ENCODE measurements at regions not wholly inside any gene's neighbourhood (a gene's known extent, or its start where the extent isn't known, plus 50 kb on each side); places are given as distances from the start of the nearest gene placed in this dataset.

DNA sequence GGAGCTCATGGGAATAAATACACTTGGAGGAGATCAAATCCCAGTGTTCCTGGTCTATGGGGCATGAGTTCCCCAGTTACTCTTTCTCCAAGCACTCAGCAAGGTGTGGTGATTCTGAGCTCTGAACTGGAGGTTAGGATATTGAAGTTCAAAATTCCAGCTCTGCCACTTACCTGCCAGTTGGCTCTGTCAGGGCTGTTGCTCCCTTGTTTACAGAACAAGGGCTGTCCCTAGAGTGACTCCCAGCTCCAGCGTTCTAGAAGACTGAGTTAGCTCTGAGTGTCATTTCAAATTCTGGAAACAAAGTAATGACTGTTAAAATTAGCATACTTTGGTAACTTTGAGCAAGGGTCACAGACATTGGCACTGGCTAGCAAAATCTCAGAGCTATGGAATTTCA is 69.7 kb upstream of the ZBED5 start:
- Histone ChIP-seq H3K9me3 (ENCODE audit: control insufficient read depth, insufficient read depth, low read length) (no peaks in the 10 kb centered on the region), H3K9ac (ENCODE audit: low read depth, low read length) (no peak overlapping the region), H3K27me3 (ENCODE audit: control insufficient read depth, insufficient read depth, low read length) (peaks cover 25% of the 10 kb centered on the region), H3K36me3 (ENCODE audit: control insufficient read depth, insufficient read depth, low read length) (no peaks in the 10 kb centered on the region), H3K4me3 (ENCODE audit: low read depth, low read length) (no peak overlapping the region), H3K4me1 (ENCODE audit: control insufficient read depth, insufficient read depth, low read length) (peaks cover 13% of the 10 kb centered on the region), H3K27ac (ENCODE audit: low read depth, low read length) (no peak overlapping the region)

GRCh38 chr11:10926801-10927211 is 69.0 kb upstream of the ZBED5 start:
- Histone ChIP-seq H3K4me1 (ENCODE audit: control insufficient read depth, insufficient read depth, low read length) (peaks cover 9% of the 10 kb centered on the region; the same call in 1 of the 2 replicates), H3K27ac (ENCODE audit: low read depth, low read length) (no peak overlapping the region), H3K4me3 (ENCODE audit: low read depth, low read length) (no peak overlapping the region), H3K9me3 (ENCODE audit: control insufficient read depth, insufficient read depth, low read length) (no peaks in the 10 kb centered on the region), H3K27me3 (ENCODE audit: control insufficient read depth, insufficient read depth, low read length) (peaks cover 25% of the 10 kb centered on the region), H3K9ac (ENCODE audit: low read depth, low read length) (no peak overlapping the region), H3K36me3 (ENCODE audit: control insufficient read depth, insufficient read depth, low read length) (no peaks in the 10 kb centered on the region)

DNA sequence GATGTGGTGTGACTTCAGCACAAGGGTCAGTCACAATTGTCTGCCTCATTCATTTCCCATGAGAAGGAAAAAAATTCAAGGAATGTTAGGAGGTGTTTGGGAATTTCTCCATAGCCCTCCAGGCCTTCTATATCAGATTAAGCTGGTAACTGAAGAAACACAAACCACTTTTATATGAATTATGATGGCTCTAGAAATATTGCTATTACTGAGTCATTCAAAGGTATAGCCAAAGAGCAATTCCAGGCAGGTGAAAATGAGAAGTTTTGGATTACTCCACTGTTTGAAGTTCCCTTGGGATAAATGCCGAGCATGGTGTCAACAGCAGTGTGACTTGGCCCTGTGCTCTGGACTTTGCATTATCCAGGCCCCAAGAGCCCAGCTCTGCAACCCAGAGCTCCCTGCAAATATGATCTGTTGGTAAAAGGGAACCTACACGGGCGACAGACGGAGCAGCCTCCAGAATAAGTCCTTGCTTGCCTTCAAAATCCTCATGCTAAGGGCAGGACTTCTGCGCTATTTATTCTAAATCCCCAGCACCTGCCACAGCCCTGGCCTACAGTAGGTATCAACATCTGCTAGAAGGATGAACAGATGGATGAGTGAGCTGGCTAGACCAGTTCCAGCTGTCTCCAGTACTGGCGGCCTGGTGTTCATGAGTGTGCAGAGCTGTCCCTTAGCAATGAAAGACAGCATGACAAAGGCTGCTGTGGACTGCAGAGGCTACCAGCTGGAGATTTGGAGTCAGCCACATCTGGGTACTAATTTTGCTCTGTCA is 67.5 kb upstream of the ZBED5 start:
- no peak overlapping the region for H3K9ac ChIP-seq (ENCODE audit: low read depth, low read length)
- H3K27me3 ChIP-seq (ENCODE audit: control insufficient read depth, insufficient read depth, low read length) = peaks cover 19% of the 10 kb centered on the region
- no peak overlapping the region for H3K27ac ChIP-seq (ENCODE audit: low read depth, low read length)
- no peaks in the 10 kb centered on the region for H3K9me3 ChIP-seq (ENCODE audit: control insufficient read depth, insufficient read depth, low read length)
- H3K4me3 ChIP-seq (ENCODE audit: low read depth, low read length) = no peak overlapping the region
- H3K36me3 ChIP-seq (ENCODE audit: control insufficient read depth, insufficient read depth, low read length) = no peaks in the 10 kb centered on the region
- peaks cover 9% of the 10 kb centered on the region; the same call in 1 of the 2 replicates for H3K4me1 ChIP-seq (ENCODE audit: control insufficient read depth, insufficient read depth, low read length)

DNA sequence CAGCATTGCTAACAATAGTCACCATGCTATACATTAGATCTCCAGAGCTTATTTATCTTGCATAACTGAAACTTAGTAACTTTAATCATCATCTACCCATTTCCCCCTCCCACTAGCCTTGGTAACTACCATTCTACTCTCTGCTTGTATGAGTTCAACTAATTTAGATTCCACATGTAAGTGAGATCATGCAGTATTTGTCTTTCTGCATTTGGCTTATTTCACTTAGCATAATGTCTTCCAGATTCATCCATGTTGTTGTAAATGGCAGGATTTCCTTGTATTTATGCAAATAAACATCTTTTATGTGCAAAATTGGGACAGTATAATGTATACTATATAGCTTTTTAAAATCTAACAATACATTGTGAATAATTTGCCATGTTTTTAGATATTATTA is 66.0 kb upstream of the ZBED5 start:
- Histone ChIP-seq H3K9ac (ENCODE audit: low read depth, low read length) (no peak overlapping the region), H3K27me3 (ENCODE audit: control insufficient read depth, insufficient read depth, low read length) (peaks cover 5% of the 10 kb centered on the region), H3K36me3 (ENCODE audit: control insufficient read depth, insufficient read depth, low read length) (no peaks in the 10 kb centered on the region), H3K4me1 (ENCODE audit: control insufficient read depth, insufficient read depth, low read length) (peaks cover 9% of the 10 kb centered on the region; the same call in 1 of the 2 replicates), H3K27ac (ENCODE audit: low read depth, low read length) (no peak overlapping the region), H3K9me3 (ENCODE audit: control insufficient read depth, insufficient read depth, low read length) (0 out of 2 replicates have a peak, but pooled peaks cover under 1% of the 10 kb centered on the region), H3K4me3 (ENCODE audit: low read depth, low read length) (no peak overlapping the region)

- peaks cover 7% of the 10 kb centered on the region; the same call in 1 of the 2 replicates for H3K9me3 ChIP-seq (ENCODE audit: control insufficient read depth, insufficient read depth, low read length)
- H3K4me3 ChIP-seq (ENCODE audit: low read depth, low read length) = no peak overlapping the region
- H3K27ac ChIP-seq (ENCODE audit: low read depth, low read length) = no peak overlapping the region
- H3K27me3 ChIP-seq (ENCODE audit: control insufficient read depth, insufficient read depth, low read length) = no peaks in the 10 kb centered on the region
- no peaks in the 10 kb centered on the region for H3K36me3 ChIP-seq (ENCODE audit: control insufficient read depth, insufficient read depth, low read length)
- H3K4me1 ChIP-seq (ENCODE audit: control insufficient read depth, insufficient read depth, low read length) = peaks cover 9% of the 10 kb centered on the region; the same call in 1 of the 2 replicates
- no peak overlapping the region for H3K9ac ChIP-seq (ENCODE audit: low read depth, low read length)
Observed at GRCh38 chr11:10922892-10923291, 65.0 kb upstream of the ZBED5 start.

- Histone ChIP-seq H3K27ac (ENCODE audit: low read depth, low read length) (no peak overlapping the region), H3K9me3 (ENCODE audit: control insufficient read depth, insufficient read depth, low read length) (peaks cover 12% of the 10 kb centered on the region; the same call in 1 of the 2 replicates), H3K9ac (ENCODE audit: low read depth, low read length) (no peak overlapping the region), H3K27me3 (ENCODE audit: control insufficient read depth, insufficient read depth, low read length) (no peaks in the 10 kb centered on the region), H3K36me3 (ENCODE audit: control insufficient read depth, insufficient read depth, low read length) (no peaks in the 10 kb centered on the region), H3K4me1 (ENCODE audit: control insufficient read depth, insufficient read depth, low read length) (peaks cover 9% of the 10 kb centered on the region; the same call in 1 of the 2 replicates), H3K4me3 (ENCODE audit: low read depth, low read length) (no peak overlapping the region)
Observed at GRCh38 chr11:10920875-10921274, 63.0 kb upstream of the ZBED5 start.

GRCh38 chr11:10920205-10920604 is 62.4 kb upstream of the ZBED5 start:
- Histone ChIP-seq H3K9me3 (ENCODE audit: control insufficient read depth, insufficient read depth, low read length) (peaks cover 12% of the 10 kb centered on the region; the same call in 1 of the 2 replicates), H3K36me3 (ENCODE audit: control insufficient read depth, insufficient read depth, low read length) (no peaks in the 10 kb centered on the region), H3K9ac (ENCODE audit: low read depth, low read length) (no peak overlapping the region), H3K27me3 (ENCODE audit: control insufficient read depth, insufficient read depth, low read length) (no peaks in the 10 kb centered on the region), H3K27ac (ENCODE audit: low read depth, low read length) (no peak overlapping the region), H3K4me1 (ENCODE audit: control insufficient read depth, insufficient read depth, low read length) (peaks cover 6% of the 10 kb centered on the region; the same call in 1 of the 2 replicates), H3K4me3 (ENCODE audit: low read depth, low read length) (no peak overlapping the region)

- peaks cover 12% of the 10 kb centered on the region; the same call in 1 of the 2 replicates for H3K9me3 ChIP-seq (ENCODE audit: control insufficient read depth, insufficient read depth, low read length)
- H3K27me3 ChIP-seq (ENCODE audit: control insufficient read depth, insufficient read depth, low read length) = no peaks in the 10 kb centered on the region
- no peaks in the 10 kb centered on the region for H3K4me1 ChIP-seq (ENCODE audit: control insufficient read depth, insufficient read depth, low read length)
- no peak overlapping the region for H3K9ac ChIP-seq (ENCODE audit: low read depth, low read length)
- no peak overlapping the region for H3K4me3 ChIP-seq (ENCODE audit: low read depth, low read length)
- H3K27ac ChIP-seq (ENCODE audit: low read depth, low read length) = no peak overlapping the region
- no peaks in the 10 kb centered on the region for H3K36me3 ChIP-seq (ENCODE audit: control insufficient read depth, insufficient read depth, low read length)
Observed at GRCh38 chr11:10918698-10919097, 60.8 kb upstream of the ZBED5 start.

- H3K27ac ChIP-seq (ENCODE audit: low read depth, low read length) = no peak overlapping the region
- no peak overlapping the region for H3K4me3 ChIP-seq (ENCODE audit: low read depth, low read length)
- H3K4me1 ChIP-seq (ENCODE audit: control insufficient read depth, insufficient read depth, low read length) = no peaks in the 10 kb centered on the region
- H3K9me3 ChIP-seq (ENCODE audit: control insufficient read depth, insufficient read depth, low read length) = peaks cover 12% of the 10 kb centered on the region; the same call in 1 of the 2 replicates
- no peak overlapping the region for H3K9ac ChIP-seq (ENCODE audit: low read depth, low read length)
- H3K36me3 ChIP-seq (ENCODE audit: control insufficient read depth, insufficient read depth, low read length) = no peaks in the 10 kb centered on the region
- no peaks in the 10 kb centered on the region for H3K27me3 ChIP-seq (ENCODE audit: control insufficient read depth, insufficient read depth, low read length)
Observed at GRCh38 chr11:10918275-10918674, 60.4 kb upstream of the ZBED5 start.

DNA sequence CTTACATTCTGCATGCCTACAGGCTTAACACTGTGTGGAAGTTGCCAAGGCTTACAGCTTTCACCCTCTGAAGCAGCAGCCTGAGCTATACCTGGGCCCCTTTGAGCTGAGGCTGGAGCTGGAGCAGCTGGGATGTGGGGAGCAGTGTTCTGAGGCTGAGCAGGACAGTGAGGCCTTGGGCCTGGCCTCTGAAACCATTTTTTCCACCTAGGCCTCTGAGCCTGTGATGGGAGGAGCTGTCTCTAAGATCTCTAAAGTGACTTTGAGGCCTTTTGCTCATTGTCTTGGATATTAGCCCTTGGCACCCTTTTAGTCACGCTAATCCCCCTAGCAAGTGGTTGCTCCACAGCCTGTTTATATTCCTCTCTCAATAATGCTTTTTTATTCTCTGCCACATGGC is 59.9 kb upstream of the ZBED5 start:
- no peaks in the 10 kb centered on the region for H3K4me1 ChIP-seq (ENCODE audit: control insufficient read depth, insufficient read depth, low read length)
- H3K27ac ChIP-seq (ENCODE audit: low read depth, low read length) = no peak overlapping the region
- peaks cover 12% of the 10 kb centered on the region; the same call in 1 of the 2 replicates for H3K9me3 ChIP-seq (ENCODE audit: control insufficient read depth, insufficient read depth, low read length)
- no peak overlapping the region for H3K9ac ChIP-seq (ENCODE audit: low read depth, low read length)
- no peaks in the 10 kb centered on the region for H3K27me3 ChIP-seq (ENCODE audit: control insufficient read depth, insufficient read depth, low read length)
- no peaks in the 10 kb centered on the region for H3K36me3 ChIP-seq (ENCODE audit: control insufficient read depth, insufficient read depth, low read length)
- H3K4me3 ChIP-seq (ENCODE audit: low read depth, low read length) = no peak overlapping the region

DNA sequence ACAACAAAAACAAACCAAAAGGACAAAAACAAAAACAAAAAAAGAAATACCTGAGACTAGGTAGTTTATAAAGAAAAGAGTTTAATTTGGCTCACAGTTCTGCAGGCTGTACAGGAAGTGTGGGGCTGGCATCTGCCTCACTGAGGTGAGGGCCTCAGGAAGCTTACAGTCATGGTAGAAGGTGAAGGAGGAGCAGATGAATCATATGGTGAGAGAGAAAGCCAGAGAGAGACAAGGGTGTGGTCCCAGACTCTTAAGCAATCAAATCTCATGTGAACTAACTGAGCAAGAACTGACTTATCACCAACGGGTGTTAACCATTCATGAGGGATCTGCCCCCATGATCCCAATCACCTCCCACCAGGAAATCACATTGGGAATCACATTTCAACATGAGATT is 58.8 kb upstream of the ZBED5 start:
- no peak overlapping the region for H3K9ac ChIP-seq (ENCODE audit: low read depth, low read length)
- H3K27ac ChIP-seq (ENCODE audit: low read depth, low read length) = no peak overlapping the region

More for the DNA sequence above, 58.8 kb upstream of the ZBED5 start:
- Histone ChIP-seq H3K27me3 (ENCODE audit: control insufficient read depth, insufficient read depth, low read length) (no peaks in the 10 kb centered on the region), H3K36me3 (ENCODE audit: control insufficient read depth, insufficient read depth, low read length) (no peaks in the 10 kb centered on the region), H3K4me1 (ENCODE audit: control insufficient read depth, insufficient read depth, low read length) (peaks cover 11% of the 10 kb centered on the region), H3K9me3 (ENCODE audit: control insufficient read depth, insufficient read depth, low read length) (peaks cover 12% of the 10 kb centered on the region; the same call in 1 of the 2 replicates), H3K4me3 (ENCODE audit: low read depth, low read length) (no peak overlapping the region)
